ENCODE measurements at regions not wholly inside any gene's neighbourhood (a gene's known extent, or its start where the extent isn't known, plus 50 kb on each side); places are given as distances from the start of the nearest gene placed in this dataset.

DNA sequence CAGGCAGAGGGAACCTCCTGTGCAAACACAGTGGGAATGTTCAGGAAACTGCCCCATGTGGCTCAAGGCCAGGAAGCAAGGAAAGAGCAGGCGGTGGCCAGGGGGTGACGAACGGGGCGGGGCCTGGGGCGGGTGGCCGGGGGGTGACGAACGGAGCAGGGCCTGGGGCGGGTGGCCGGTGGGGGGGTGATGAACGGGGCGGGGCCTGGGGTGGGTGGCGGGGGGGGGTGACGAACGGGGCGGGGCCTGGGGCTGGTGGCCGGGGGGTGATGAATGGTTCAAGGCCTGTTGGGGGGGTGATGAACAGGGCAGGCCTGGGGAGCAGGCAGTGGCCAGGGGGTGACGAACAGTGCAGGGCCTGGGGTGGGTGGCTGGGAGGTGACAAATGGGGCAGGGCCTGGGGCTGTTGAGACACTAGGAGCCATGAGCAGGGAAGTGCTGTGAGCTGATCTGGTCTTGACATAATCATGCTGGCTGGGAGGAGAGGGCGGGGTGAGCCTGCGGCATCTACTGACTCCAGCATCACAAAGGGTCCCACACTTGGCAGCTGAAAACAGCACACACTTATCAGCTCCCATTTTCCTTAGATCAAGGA is 62.7 kb upstream of the FBRSL1 start:
- Histone ChIP-seq H3K9me2 (no peaks in the 10 kb centered on the region), H3K27ac (ENCODE audit: low read depth in 2 of 2, low read length in 1 of 2) (no peak overlapping the region), H2AFZ (ENCODE audit: low read depth) (no peak overlapping the region), H3K4me2 (no peak overlapping the region), H3F3A (replicated peaks; ENCODE audit: insufficient read depth) (no peaks in the 10 kb centered on the region), H3K79me2 (ENCODE audit: insufficient read depth) (no peaks in the 10 kb centered on the region), H3K36me3 (replicated peaks in 1 of 2; ENCODE audit: control insufficient read depth in 1 of 2, insufficient read depth in 2 of 2, low read length in 1 of 2) (no peaks in the 10 kb centered on the region), H3K4me3 (ENCODE audit: low read depth in 2 of 2, low read length in 1 of 2) (no peak overlapping the region), H3K4me1 (ENCODE audit: control insufficient read depth in 1 of 2, insufficient read depth in 2 of 2, low read depth in 1 of 2, low read length in 1 of 2) (peaks cover 0 to 9% of the 10 kb centered on the region in 2 experiments; a peak in 1 of 4 replicates), H3K27me3 (ENCODE audit: insufficient read depth) (peaks cover 21% of the 10 kb centered on the region; the same call in 1 of the 2 replicates), H3K9ac (no peak overlapping the region), H3K9me3 (no peaks in the 10 kb centered on the region), H4K20me1 (ENCODE audit: insufficient read depth) (no peaks in the 10 kb centered on the region)
- CTCF ChIA-PET, result interaction anchor here (1.8 to 5.6 kb wide), 2 partner anchors 12 to 274 kb away, joined by 6 to 43 read pairs; no protein-coding TSS in a partner anchor
- TF ChIP-seq EZH2phosphoT487 (IDR thresholded peaks at IDR 0.05; ENCODE audit: borderline replicate concordance, low read depth) (no peak), RAD21 (IDR thresholded peaks at IDR 0.05; ENCODE audit: low read length) (no peak), MEF2A (IDR thresholded peaks at IDR 0.05; ENCODE audit: borderline replicate concordance, low read depth) (no peak), GATA2 (CRISPR knock-in tag; IDR thresholded peaks at IDR 0.05) (no peak), EP300 (IDR thresholded peaks at IDR 0.05; ENCODE audit: borderline replicate concordance in 1 of 2, low read depth in 1 of 2, low read length in 1 of 2) (no peak)
- TF ChIP-seq, protein P1, sequence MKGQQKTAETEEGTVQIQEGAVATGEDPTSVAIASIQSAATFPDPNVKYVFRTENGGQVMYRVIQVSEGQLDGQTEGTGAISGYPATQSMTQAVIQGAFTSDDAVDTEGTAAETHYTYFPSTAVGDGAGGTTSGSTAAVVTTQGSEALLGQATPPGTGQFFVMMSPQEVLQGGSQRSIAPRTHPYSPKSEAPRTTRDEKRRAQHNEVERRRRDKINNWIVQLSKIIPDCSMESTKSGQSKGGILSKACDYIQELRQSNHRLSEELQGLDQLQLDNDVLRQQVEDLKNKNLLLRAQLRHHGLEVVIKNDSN (IDR thresholded peaks at IDR 0.05; ENCODE audit: borderline replicate concordance, low read depth), result no peak
- POLR2A ChIA-PET, result no interaction called here
- no peak for DNase-seq
- WGBS (ENCODE audit: low lambda C conversion rate), result 63% methylated on average over 19 of the region's 20 CpGs

DNA sequence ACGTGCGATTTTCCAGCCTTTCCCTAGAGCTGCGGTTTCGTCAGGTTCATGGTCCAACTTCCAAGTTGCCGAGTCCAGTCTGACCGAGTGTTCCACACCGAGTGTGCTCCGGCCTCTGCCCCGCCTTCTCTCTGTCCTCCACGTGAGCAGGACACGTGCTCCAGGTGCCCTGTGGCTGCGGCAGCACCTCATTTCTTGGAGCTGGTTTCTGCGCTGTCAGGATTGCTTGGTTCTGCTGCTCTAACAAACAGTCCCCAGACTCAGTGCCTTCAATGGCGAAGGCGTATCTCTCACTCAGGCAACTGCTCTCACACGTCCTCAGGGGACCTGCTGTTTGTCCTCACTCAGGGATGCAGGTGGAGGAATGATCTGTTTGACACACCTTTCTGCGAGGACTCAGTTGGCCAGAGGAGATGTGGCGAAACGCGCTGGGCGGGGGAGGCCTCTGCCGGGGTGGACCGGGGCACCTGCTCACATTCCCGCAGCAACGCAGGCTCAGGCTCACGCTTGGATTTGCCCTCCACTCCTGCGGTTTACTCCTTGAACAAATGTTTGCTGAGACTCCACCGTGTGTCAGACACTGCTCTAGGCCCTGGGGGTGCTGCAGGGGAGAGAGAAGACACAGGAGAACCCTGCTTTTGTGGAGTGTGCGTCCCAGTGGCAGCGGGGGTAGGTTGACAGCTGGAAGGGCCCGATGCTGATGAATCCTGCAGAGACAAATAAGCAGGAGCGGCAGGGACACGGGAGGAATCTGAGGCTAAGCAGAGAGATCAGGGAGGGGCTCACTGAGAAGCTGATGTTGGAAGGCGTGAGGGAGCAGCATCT is 63.4 kb upstream of the FBRSL1 start:
- WGBS (ENCODE audit: low lambda C conversion rate), result 64% methylated on average over 26 of the region's 34 CpGs
- no peak for DNase-seq
- no peak for TF ChIP-seq POLR2AphosphoS5 (IDR thresholded peaks at IDR 0.05; ENCODE audit: low read depth, low read length)
- TF ChIP-seq, protein P2, sequence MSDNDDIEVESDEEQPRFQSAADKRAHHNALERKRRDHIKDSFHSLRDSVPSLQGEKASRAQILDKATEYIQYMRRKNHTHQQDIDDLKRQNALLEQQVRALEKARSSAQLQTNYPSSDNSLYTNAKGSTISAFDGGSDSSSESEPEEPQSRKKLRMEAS (IDR thresholded peaks at IDR 0.05; ENCODE audit: low read depth), result no peak
- TF ChIP-seq, protein P3, sequence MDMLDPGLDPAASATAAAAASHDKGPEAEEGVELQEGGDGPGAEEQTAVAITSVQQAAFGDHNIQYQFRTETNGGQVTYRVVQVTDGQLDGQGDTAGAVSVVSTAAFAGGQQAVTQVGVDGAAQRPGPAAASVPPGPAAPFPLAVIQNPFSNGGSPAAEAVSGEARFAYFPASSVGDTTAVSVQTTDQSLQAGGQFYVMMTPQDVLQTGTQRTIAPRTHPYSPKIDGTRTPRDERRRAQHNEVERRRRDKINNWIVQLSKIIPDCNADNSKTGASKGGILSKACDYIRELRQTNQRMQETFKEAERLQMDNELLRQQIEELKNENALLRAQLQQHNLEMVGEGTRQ (IDR thresholded peaks at IDR 0.05; ENCODE audit: borderline replicate concordance, low read depth, low read length), result no peak
- TF ChIP-seq, protein P4, sequence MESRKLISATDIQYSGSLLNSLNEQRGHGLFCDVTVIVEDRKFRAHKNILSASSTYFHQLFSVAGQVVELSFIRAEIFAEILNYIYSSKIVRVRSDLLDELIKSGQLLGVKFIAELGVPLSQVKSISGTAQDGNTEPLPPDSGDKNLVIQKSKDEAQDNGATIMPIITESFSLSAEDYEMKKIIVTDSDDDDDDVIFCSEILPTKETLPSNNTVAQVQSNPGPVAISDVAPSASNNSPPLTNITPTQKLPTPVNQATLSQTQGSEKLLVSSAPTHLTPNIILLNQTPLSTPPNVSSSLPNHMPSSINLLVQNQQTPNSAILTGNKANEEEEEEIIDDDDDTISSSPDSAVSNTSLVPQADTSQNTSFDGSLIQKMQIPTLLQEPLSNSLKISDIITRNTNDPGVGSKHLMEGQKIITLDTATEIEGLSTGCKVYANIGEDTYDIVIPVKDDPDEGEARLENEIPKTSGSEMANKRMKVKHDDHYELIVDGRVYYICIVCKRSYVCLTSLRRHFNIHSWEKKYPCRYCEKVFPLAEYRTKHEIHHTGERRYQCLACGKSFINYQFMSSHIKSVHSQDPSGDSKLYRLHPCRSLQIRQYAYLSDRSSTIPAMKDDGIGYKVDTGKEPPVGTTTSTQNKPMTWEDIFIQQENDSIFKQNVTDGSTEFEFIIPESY (IDR thresholded peaks at IDR 0.05; ENCODE audit: borderline replicate concordance, low read depth), result no peak
- TF ChIP-seq MXI1 (IDR thresholded peaks at IDR 0.05; ENCODE audit: low read depth, low read length), result no peak
- no peak for TF ChIP-seq CHD2 (IDR thresholded peaks at IDR 0.05; ENCODE audit: low read length, partially characterized antibody)
- no peak for TF ChIP-seq YY1 (IDR thresholded peaks at IDR 0.05; ENCODE audit: low read depth)
- TF ChIP-seq ELF1 (IDR thresholded peaks at IDR 0.05), result no peak
- no peak for TF ChIP-seq EP300 (IDR thresholded peaks at IDR 0.05; ENCODE audit: borderline replicate concordance in 1 of 2, low read depth in 1 of 2, low read length in 1 of 2)
- no peak for TF ChIP-seq SIN3A (IDR thresholded peaks at IDR 0.05; ENCODE audit: borderline replicate concordance, low read depth, low read length)
- TF ChIP-seq NFIC (IDR thresholded peaks at IDR 0.05; ENCODE audit: borderline replicate concordance), result no peak
- no peak for TF ChIP-seq RFX5 (IDR thresholded peaks at IDR 0.05; ENCODE audit: low read length)
- peaks cover 27% of the 10 kb centered on the region; the same call in 1 of the 2 replicates for H3K27me3 ChIP-seq (ENCODE audit: insufficient read depth)
- H3K4me1 ChIP-seq (ENCODE audit: control insufficient read depth in 1 of 2, insufficient read depth in 2 of 2, low read depth in 1 of 2, low read length in 1 of 2), result peaks cover 0 to 9% of the 10 kb centered on the region in 2 experiments; a peak in 1 of 4 replicates
- H4K20me1 ChIP-seq (ENCODE audit: insufficient read depth), result no peaks in the 10 kb centered on the region
- no peak overlapping the region for H2AFZ ChIP-seq (ENCODE audit: low read depth)
- no peaks in the 10 kb centered on the region for H3K79me2 ChIP-seq (ENCODE audit: insufficient read depth)
- H3K4me3 ChIP-seq (ENCODE audit: low read depth in 2 of 2, low read length in 1 of 2), result no peak overlapping the region
- H3K36me3 ChIP-seq (replicated peaks in 1 of 2; ENCODE audit: control insufficient read depth in 1 of 2, insufficient read depth in 2 of 2, low read length in 1 of 2), result no peaks in the 10 kb centered on the region
- no peaks in the 10 kb centered on the region for H3K9me2 ChIP-seq
- H3K4me2 ChIP-seq, result no peak overlapping the region
- H3K9me3 ChIP-seq, result no peaks in the 10 kb centered on the region
- no peaks in the 10 kb centered on the region for H3F3A ChIP-seq (replicated peaks; ENCODE audit: insufficient read depth)
- no peak overlapping the region for H3K9ac ChIP-seq
- CTCF ChIA-PET, result interaction anchor here (5.6 kb wide), 1 partner anchor 11 kb away, joined by 43 read pairs; no protein-coding TSS in a partner anchor
- POLR2A ChIA-PET, result no interaction called here
- H3K27ac ChIP-seq (ENCODE audit: low read depth in 2 of 2, low read length in 1 of 2), result no peak overlapping the region
